Keratinocyte (primary cell): ENCODE measurements at regions not wholly inside any gene's neighbourhood (a gene's known extent, or its start where the extent isn't known, plus 50 kb on each side); places are given as distances from the start of the nearest gene placed in this dataset.

ENCODE experiments used
- DNase-seq: peaks from one replicate; pipeline ENCODE4 v3.0.0-alpha.2; 2011; ENCODE audit warnings: low read depth, missing footprints, low spot score
- FAIRE-seq: peaks from 2 replicates; lab custom pipeline; 2011; peaks lifted over from hg19 to GRCh38; lab: Jason Lieb, UNC
- H2AFZ ChIP-seq: 2 replicates; pipeline ENCODE4 v1.6.0; 2012; ENCODE audit warnings: low read length, control low read depth, inconsistent platforms; ENCODE audit not compliant: control insufficient read depth
- H3K27ac ChIP-seq: 2 replicates; pipeline ENCODE4 v1.5.1; 2011; ENCODE audit warnings: low read length; ENCODE audit not compliant: control insufficient read depth, insufficient read depth
- H3K27me3 ChIP-seq: 3 replicates; pipeline ENCODE4 v1.6.0; 2011; ENCODE audit warnings: low read length; ENCODE audit not compliant: control insufficient read depth, insufficient read depth; ENCODE audit errors: extremely low read depth
- H3K36me3 ChIP-seq, 2 experiments: 2 replicates in 1 of 2; 3 replicates in 1 of 2; pipeline ENCODE4 v1.5.1; 2011; ENCODE audit warnings: low read length in 2 of 2, mild to moderate bottlenecking in 1 of 2; ENCODE audit not compliant: control insufficient read depth in 2 of 2, insufficient read depth in 2 of 2; ENCODE audit errors: extremely low read depth in 1 of 2
- H3K4me1 ChIP-seq: 3 replicates; pipeline ENCODE4 v1.5.1; 2011; ENCODE audit warnings: low read length; ENCODE audit not compliant: control insufficient read depth, insufficient read depth; ENCODE audit errors: extremely low read depth
- H3K4me2 ChIP-seq: 3 replicates; pipeline ENCODE4 v1.6.0; 2011; ENCODE audit warnings: low read depth, low read length; ENCODE audit not compliant: control insufficient read depth, insufficient read depth; ENCODE audit errors: extremely low read depth
- H3K4me3 ChIP-seq, 3 experiments: fragments of 200-600 bp in 1 of 3; sonication (generic) in 1 of 3; 2 replicates in 2 of 3; 3 replicates in 1 of 3; pipeline ENCODE4 v1.5.1; 2011 to 2016; ENCODE audit warnings: low read length in 3 of 3, mild to moderate bottlenecking in 3 of 3, control low read depth in 2 of 3, inconsistent platforms in 1 of 3, low read depth in 1 of 3, mixed read lengths in 1 of 3, mixed run types in 1 of 3, moderate library complexity in 1 of 3; ENCODE audit not compliant: control insufficient read depth in 2 of 3, insufficient read depth in 2 of 3; ENCODE audit errors: extremely low read depth in 1 of 3
- H3K79me2 ChIP-seq: 2 replicates; pipeline ENCODE4 v1.6.0; 2012; ENCODE audit warnings: low read length; ENCODE audit not compliant: control insufficient read depth, insufficient read depth
- H3K9ac ChIP-seq: 3 replicates; pipeline ENCODE4 v1.6.0; 2011; ENCODE audit warnings: low read length; ENCODE audit not compliant: control insufficient read depth, insufficient read depth; ENCODE audit errors: extremely low read depth
- H3K9me1 ChIP-seq: 3 replicates; pipeline ENCODE4 v1.6.0; 2011; ENCODE audit warnings: low read length; ENCODE audit not compliant: control insufficient read depth, insufficient read depth; ENCODE audit errors: extremely low read depth
- H3K9me3 ChIP-seq: 2 replicates; pipeline ENCODE4 v1.5.1; 2012; ENCODE audit warnings: low read depth, low read length; ENCODE audit not compliant: control insufficient read depth
- H4K20me1 ChIP-seq: 3 replicates; pipeline ENCODE4 v1.6.0; 2011; ENCODE audit warnings: low read length; ENCODE audit not compliant: control insufficient read depth, insufficient read depth; ENCODE audit errors: extremely low read depth
- EZH2 ChIP-seq: IDR thresholded peaks from one replicate; pipeline ENCODE4 v1.6.1; 2012; ENCODE audit warnings: inconsistent platforms, mild to moderate bottlenecking, low read length, moderate library complexity
- dilution Hi-C: fragments of 300-500 bp; cut with MboI; formaldehyde crosslinking; loops from one replicate; pipeline ENCODE4 v1.7.0; 2020; ENCODE audit warnings: low sequenced_read_pairs; ENCODE audit not compliant: extremely low pct_ligation_motif_present
- TF ChIP-seq, protein P1 (sequence below), 3 experiments: IDR thresholded peaks in 1 of 3; conservative IDR thresholded peaks in 1 of 3; optimal IDR thresholded peaks in 1 of 3; 2 replicates in 2 of 3; 3 replicates in 1 of 3; pipeline versions ENCODE3 to v1.5.1; 2011; ENCODE audit warnings: low read length in 3 of 3, mild to moderate bottlenecking in 3 of 3, moderate library complexity in 2 of 3, control low read depth in 1 of 3, inconsistent platforms in 1 of 3; ENCODE audit not compliant: insufficient read depth in 2 of 3; ENCODE audit errors: extremely low read depth in 1 of 3

DNA sequence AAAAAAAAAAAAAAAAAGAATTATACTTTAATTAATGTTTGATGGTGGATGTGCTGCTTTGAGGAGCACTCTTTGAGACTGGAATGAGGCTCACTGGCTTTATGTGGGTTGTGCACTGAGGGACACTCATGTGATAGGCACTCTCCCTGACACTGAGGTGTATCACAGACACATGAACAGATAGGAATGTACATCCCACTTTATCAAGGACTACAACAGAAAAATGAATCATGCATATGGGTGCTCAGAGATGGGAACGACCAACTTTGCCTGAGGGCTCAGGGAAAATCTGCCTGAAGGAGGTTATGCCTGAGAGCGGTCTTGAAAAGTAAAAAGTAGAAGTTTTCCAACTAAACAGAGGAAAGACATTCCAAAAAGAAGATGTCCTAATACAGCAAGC is 97.7 kb upstream of the RBPJ start:
- Histone ChIP-seq H3K4me3 (no peak overlapping the region), H3K4me2 (no peak overlapping the region)
- peak; percentile 95 for FAIRE-seq

DNA sequence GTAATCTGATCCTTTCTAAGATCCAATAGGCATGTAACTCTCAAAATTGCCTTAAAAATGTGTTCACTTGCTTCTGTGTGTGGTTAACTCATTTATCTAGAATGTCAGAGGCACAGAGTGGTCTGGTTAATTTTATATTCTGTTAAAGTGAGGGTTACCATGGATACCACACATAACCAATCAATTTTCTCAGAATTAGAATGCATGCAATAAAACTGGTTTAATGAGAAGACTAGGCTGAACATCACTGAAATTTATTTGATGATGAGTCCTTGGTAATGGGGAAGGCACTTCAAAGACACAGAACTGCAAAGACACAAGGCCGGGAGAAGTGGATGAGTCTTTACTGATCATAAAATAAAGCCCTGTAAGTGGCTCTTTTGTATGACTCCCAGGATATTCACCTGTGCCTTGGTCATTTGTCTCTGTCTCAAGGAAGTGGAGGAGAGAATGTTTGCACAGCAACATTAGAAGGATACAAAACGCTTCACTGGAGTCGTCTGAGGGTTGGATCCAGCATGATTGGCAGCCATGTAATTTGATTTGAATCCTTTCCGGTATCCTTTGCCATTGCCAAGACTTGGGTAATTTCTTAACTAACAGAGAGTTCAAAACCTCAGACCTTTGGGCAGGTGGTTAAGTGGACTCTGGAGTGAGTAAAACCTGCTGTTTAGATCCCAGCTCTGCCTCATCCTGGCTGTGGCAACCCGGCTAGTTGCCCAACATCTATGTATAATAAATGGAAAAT is 94.0 kb upstream of the RBPJ start:
- dilution Hi-C loops: no loop called here

More for the DNA sequence above, 97.7 kb upstream of the RBPJ start:
- H3K4me1 ChIP-seq: peaks cover 21% of the 10 kb centered on the region
- H2AFZ ChIP-seq: no peak overlapping the region
- H3K79me2 ChIP-seq: no peaks in the 10 kb centered on the region
- peaks cover 2% of the 10 kb centered on the region for H3K27me3 ChIP-seq
- H4K20me1 ChIP-seq: no peaks in the 10 kb centered on the region
- no peak overlapping the region for H3K27ac ChIP-seq
- dilution Hi-C loops: no loop called here
- no peaks in the 10 kb centered on the region for H3K9me1 ChIP-seq
- H3K9ac ChIP-seq: no peak overlapping the region
- TF ChIP-seq EZH2: no peak
- TF ChIP-seq, protein P1, sequence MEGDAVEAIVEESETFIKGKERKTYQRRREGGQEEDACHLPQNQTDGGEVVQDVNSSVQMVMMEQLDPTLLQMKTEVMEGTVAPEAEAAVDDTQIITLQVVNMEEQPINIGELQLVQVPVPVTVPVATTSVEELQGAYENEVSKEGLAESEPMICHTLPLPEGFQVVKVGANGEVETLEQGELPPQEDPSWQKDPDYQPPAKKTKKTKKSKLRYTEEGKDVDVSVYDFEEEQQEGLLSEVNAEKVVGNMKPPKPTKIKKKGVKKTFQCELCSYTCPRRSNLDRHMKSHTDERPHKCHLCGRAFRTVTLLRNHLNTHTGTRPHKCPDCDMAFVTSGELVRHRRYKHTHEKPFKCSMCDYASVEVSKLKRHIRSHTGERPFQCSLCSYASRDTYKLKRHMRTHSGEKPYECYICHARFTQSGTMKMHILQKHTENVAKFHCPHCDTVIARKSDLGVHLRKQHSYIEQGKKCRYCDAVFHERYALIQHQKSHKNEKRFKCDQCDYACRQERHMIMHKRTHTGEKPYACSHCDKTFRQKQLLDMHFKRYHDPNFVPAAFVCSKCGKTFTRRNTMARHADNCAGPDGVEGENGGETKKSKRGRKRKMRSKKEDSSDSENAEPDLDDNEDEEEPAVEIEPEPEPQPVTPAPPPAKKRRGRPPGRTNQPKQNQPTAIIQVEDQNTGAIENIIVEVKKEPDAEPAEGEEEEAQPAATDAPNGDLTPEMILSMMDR (optimal IDR thresholded peaks at IDR 0.05 in 1 of 3, IDR thresholded peaks at IDR 0.05 in 1 of 3, conservative IDR thresholded peaks at IDR 0.05 in 1 of 3; ENCODE audit: extremely low read depth in 1 of 3, insufficient read depth in 2 of 3, low read length in 3 of 3): no peak
- H3K36me3 ChIP-seq: no peaks in the 10 kb centered on the region
- no peaks in the 10 kb centered on the region for H3K9me3 ChIP-seq
- peak; percentile 68 for DNase-seq

More for the DNA sequence above, 94.0 kb upstream of the RBPJ start:
- Histone ChIP-seq H3K9me1 (no peaks in the 10 kb centered on the region), H3K9ac (no peak overlapping the region), H3K79me2 (no peaks in the 10 kb centered on the region), H3K36me3 (no peaks in the 10 kb centered on the region), H4K20me1 (no peaks in the 10 kb centered on the region), H3K4me2 (no peak overlapping the region), H3K4me1 (peaks cover 10% of the 10 kb centered on the region), H3K27ac (no peak overlapping the region), H3K4me3 (no peak overlapping the region), H2AFZ (no peak overlapping the region), H3K9me3 (no peaks in the 10 kb centered on the region), H3K27me3 (no peaks in the 10 kb centered on the region)
- no peak for TF ChIP-seq EZH2
- TF ChIP-seq, protein P1 (optimal IDR thresholded peaks at IDR 0.05 in 1 of 3, IDR thresholded peaks at IDR 0.05 in 1 of 3, conservative IDR thresholded peaks at IDR 0.05 in 1 of 3; ENCODE audit: extremely low read depth in 1 of 3, insufficient read depth in 2 of 3, low read length in 3 of 3): no peak
- FAIRE-seq (no peak), DNase-seq (no peak)
